Esophagus squamous epithelium (tissue), 4 donors: ENCODE measurements at regions not wholly inside any gene's neighbourhood (a gene's known extent, or its start where the extent isn't known, plus 50 kb on each side); places are given as distances from the start of the nearest gene placed in this dataset.

Experiments
- POLR2A ChIP-seq, 4 donors: fragments of 450-650 bp; IDR thresholded peaks; one replicate each; pipeline ENCODE4 v1.6.1; 2017; ENCODE audit warnings: antibody characterized with exemption in 4 of 4, mild to moderate bottlenecking in 4 of 4, moderate library complexity in 3 of 4
- TF ChIP-seq, protein P1 (sequence below), 6 experiments: fragments of 450-650 bp in 4 of 6; fragments of 200-600 bp in 2 of 6; sonication (generic) in 2 of 6; IDR thresholded peaks; one replicate each; pipeline ENCODE4 v1.5.1; 2016 to 2019; ENCODE audit warnings: antibody characterized with exemption in 6 of 6, mild to moderate bottlenecking in 4 of 6, moderate library complexity in 4 of 6

GRCh38 chr3:124565013-124565412 lies 165.2 kb upstream of the UMPS start:
- no peak for TF ChIP-seq POLR2A (IDR thresholded peaks at IDR 0.05)
- TF ChIP-seq, protein P1, sequence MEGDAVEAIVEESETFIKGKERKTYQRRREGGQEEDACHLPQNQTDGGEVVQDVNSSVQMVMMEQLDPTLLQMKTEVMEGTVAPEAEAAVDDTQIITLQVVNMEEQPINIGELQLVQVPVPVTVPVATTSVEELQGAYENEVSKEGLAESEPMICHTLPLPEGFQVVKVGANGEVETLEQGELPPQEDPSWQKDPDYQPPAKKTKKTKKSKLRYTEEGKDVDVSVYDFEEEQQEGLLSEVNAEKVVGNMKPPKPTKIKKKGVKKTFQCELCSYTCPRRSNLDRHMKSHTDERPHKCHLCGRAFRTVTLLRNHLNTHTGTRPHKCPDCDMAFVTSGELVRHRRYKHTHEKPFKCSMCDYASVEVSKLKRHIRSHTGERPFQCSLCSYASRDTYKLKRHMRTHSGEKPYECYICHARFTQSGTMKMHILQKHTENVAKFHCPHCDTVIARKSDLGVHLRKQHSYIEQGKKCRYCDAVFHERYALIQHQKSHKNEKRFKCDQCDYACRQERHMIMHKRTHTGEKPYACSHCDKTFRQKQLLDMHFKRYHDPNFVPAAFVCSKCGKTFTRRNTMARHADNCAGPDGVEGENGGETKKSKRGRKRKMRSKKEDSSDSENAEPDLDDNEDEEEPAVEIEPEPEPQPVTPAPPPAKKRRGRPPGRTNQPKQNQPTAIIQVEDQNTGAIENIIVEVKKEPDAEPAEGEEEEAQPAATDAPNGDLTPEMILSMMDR (IDR thresholded peaks at IDR 0.05), result peak; percentile 79 to 92 (median 86)
